ENCODE measurements at regions not wholly inside any gene's neighbourhood (a gene's known extent, or its start where the extent isn't known, plus 50 kb on each side); places are given as distances from the start of the nearest gene placed in this dataset.

GRCh38 chr12:94721173-94721572 is 70.8 kb upstream of the TMCC3 start:
- CTCF ChIA-PET: interaction anchor here (2.3 kb wide), 1 partner anchor 10 kb away, joined by 8 read pairs; no protein-coding TSS in a partner anchor
- Histone ChIP-seq H3K27me3 (ENCODE audit: insufficient read depth, low read length) (no peaks in the 10 kb centered on the region), H3K4me1 (ENCODE audit: control insufficient read depth in 1 of 2, insufficient read depth in 2 of 2, low read length in 2 of 2) (peaks cover 0 to 4% of the 10 kb centered on the region in 2 experiments; a peak in 2 of 4 replicates), H3K4me3 (replicated peaks in 1 of 2; ENCODE audit: low read depth in 1 of 2, low read length in 2 of 2) (no peak overlapping the region), H3K36me3 (ENCODE audit: control insufficient read depth in 1 of 2, insufficient read depth in 2 of 2, low read length in 2 of 2) (no peaks in the 10 kb centered on the region), H3K9ac (ENCODE audit: low read length) (no peak overlapping the region), H3K27ac (ENCODE audit: low read depth, low read length) (no peak overlapping the region), H3K9me3 (ENCODE audit: control insufficient read depth in 1 of 2, insufficient read depth in 1 of 2, low read depth in 1 of 2, low read length in 2 of 2) (no peaks in the 10 kb centered on the region), H3K79me2 (ENCODE audit: insufficient read depth, low read length) (no peaks in the 10 kb centered on the region), H4K20me1 (ENCODE audit: insufficient read depth) (no peaks in the 10 kb centered on the region), H3K9me2 (ENCODE audit: insufficient read depth) (no peaks in the 10 kb centered on the region), H3K4me2 (ENCODE audit: low read length) (no peak overlapping the region), H2AFZ (ENCODE audit: low read depth, low read length, poor library complexity, severe bottlenecking) (no peak overlapping the region)
- ATAC-seq (no peak), DNase-seq (ENCODE audit: low read depth, low spot score) (no peak)
- intact Hi-C loops (cut with micrococcal nuclease): no loop called here
- TF ChIP-seq SRF (IDR thresholded peaks at IDR 0.05; ENCODE audit: low read depth) (no peak), EZH2phosphoT487 (IDR thresholded peaks at IDR 0.05; ENCODE audit: borderline replicate concordance) (no peak), ATF3 (IDR thresholded peaks at IDR 0.05) (no peak), ZNF274 (IDR thresholded peaks at IDR 0.05; ENCODE audit: low read depth, low read length) (no peak)
- BruUV-seq (replicated peaks): no TSS peak
- POLR2A ChIA-PET: no interaction called here
- RAD21 ChIA-PET (ENCODE audit: low non-redundant PET in 1 of 2, low total read pairs in 2 of 2, uncharacterized antibody in 2 of 2, unreplicated experiment in 2 of 2): no interaction called here

- intact Hi-C loops (cut with micrococcal nuclease): no loop called here
- Histone ChIP-seq H3K27me3 (ENCODE audit: insufficient read depth, low read length) (no peaks in the 10 kb centered on the region; the same call in none of the 2 replicates), H4K20me1 (ENCODE audit: insufficient read depth) (no peaks in the 10 kb centered on the region), H3K9me2 (ENCODE audit: insufficient read depth) (no peaks in the 10 kb centered on the region), H3K4me3 (replicated peaks in 1 of 2; ENCODE audit: low read depth in 1 of 2, low read length in 2 of 2) (no peak overlapping the region), H3K36me3 (ENCODE audit: control insufficient read depth in 1 of 2, insufficient read depth in 2 of 2, low read length in 2 of 2) (no peaks in the 10 kb centered on the region), H3K79me2 (ENCODE audit: insufficient read depth, low read length) (no peaks in the 10 kb centered on the region), H3K9me3 (ENCODE audit: control insufficient read depth in 1 of 2, insufficient read depth in 1 of 2, low read depth in 1 of 2, low read length in 2 of 2) (no peaks in the 10 kb centered on the region), H3K9ac (ENCODE audit: low read length) (no peak overlapping the region), H3K4me1 (ENCODE audit: control insufficient read depth in 1 of 2, insufficient read depth in 2 of 2, low read length in 2 of 2) (no peaks in the 10 kb centered on the region), H3K27ac (ENCODE audit: low read depth, low read length) (no peak overlapping the region), H3K4me2 (ENCODE audit: low read length) (no peak overlapping the region), H2AFZ (ENCODE audit: low read depth, low read length, poor library complexity, severe bottlenecking) (no peak overlapping the region)
- ChIA-PET CTCF (no interaction called here), POLR2A (no interaction called here), RAD21 (ENCODE audit: low non-redundant PET in 1 of 2, low total read pairs in 2 of 2, uncharacterized antibody in 2 of 2, unreplicated experiment in 2 of 2) (no interaction called here)
- TF ChIP-seq FOSL1 (IDR thresholded peaks at IDR 0.05; ENCODE audit: low read depth) (no peak), POLR2AphosphoS5 (IDR thresholded peaks at IDR 0.05; ENCODE audit: low read depth, low read length) (no peak), MAX (IDR thresholded peaks at IDR 0.05) (no peak), CTCF (IDR thresholded peaks at IDR 0.05 in 2 of 3, conservative IDR thresholded peaks at IDR 0.05 in 1 of 3; ENCODE audit: borderline replicate concordance in 1 of 3, insufficient read depth in 1 of 3, low read depth in 2 of 3, low read length in 2 of 3) (no peak), SRF (IDR thresholded peaks at IDR 0.05; ENCODE audit: low read depth) (peak; percentile 82)
- no peak for DNase-seq (ENCODE audit: low read depth, low spot score)
- no peak for ATAC-seq
- BruUV-seq (replicated peaks): no TSS peak
Measured at GRCh38 chr12:94718114-94718513, 67.8 kb upstream of the TMCC3 start.

All from HCT116 (cell line).